ENCODE measurements at regions not wholly inside any gene's neighbourhood (a gene's known extent, or its start where the extent isn't known, plus 50 kb on each side); places are given as distances from the start of the nearest gene placed in this dataset.

GRCh38 chr9:84463272-84463671 lies 122.7 kb upstream of the SLC28A3 start:
- TF ChIP-seq CTCF (IDR thresholded peaks at IDR 0.05) (no peak), POLR2A (IDR thresholded peaks at IDR 0.05) (no peak)

All from esophagus squamous epithelium (tissue), 4 donors.